Colon (tissue), 2 donors: ENCODE measurements at regions not wholly inside any gene's neighbourhood (a gene's known extent, or its start where the extent isn't known, plus 50 kb on each side); places are given as distances from the start of the nearest gene placed in this dataset.
"Not testable (repeated sequence)": the region's sequence is repeated elsewhere in the genome, so short reads cannot be mapped to it uniquely, and the experiment has no call there.

Experiments used
- FAIRE-seq: peaks from 2 replicates; lab custom pipeline; 2012; peaks lifted over from hg19 to GRCh38; lab: Jason Lieb, UNC
- donor health status: control.
- donor health status: control.

- FAIRE-seq: no peak
These were observed 93.7 kb upstream of the SIMC1 start for GRCh38 chr5:176144508-176144907.

- not testable (repeated sequence) for FAIRE-seq
These were observed 88.3 kb upstream of the SIMC1 start for GRCh38 chr5:176149948-176150347.

GRCh38 chr5:176151281-176151680, 86.9 kb upstream of the SIMC1 start:
- no peak for FAIRE-seq

- FAIRE-seq: no peak
These were observed 85.9 kb upstream of the SIMC1 start for GRCh38 chr5:176152191-176152929.

GRCh38 chr5:176152930-176153311, 85.3 kb upstream of the SIMC1 start:
- no peak for FAIRE-seq

- no peak for FAIRE-seq
These were observed 84.5 kb upstream of the SIMC1 start for GRCh38 chr5:176153741-176154140.

GRCh38 chr5:176154821-176155220, 83.4 kb upstream of the SIMC1 start:
- no peak for FAIRE-seq

GRCh38 chr5:176155922-176156359, 82.3 kb upstream of the SIMC1 start:
- FAIRE-seq: no peak

GRCh38 chr5:176157656-176158055, 80.6 kb upstream of the SIMC1 start:
- no peak for FAIRE-seq

GRCh38 chr5:176161431-176161830, 76.8 kb upstream of the SIMC1 start:
- FAIRE-seq: no peak

GRCh38 chr5:176162198-176162597, 76.0 kb upstream of the SIMC1 start:
- no peak for FAIRE-seq

GRCh38 chr5:176162888-176163287, 75.3 kb upstream of the SIMC1 start:
- FAIRE-seq: no peak

GRCh38 chr5:176166427-176166826, 71.8 kb upstream of the SIMC1 start:
- FAIRE-seq: no peak

- FAIRE-seq: no peak
These were observed 70.4 kb upstream of the SIMC1 start for GRCh38 chr5:176167800-176168199.

GRCh38 chr5:176169393-176170063, 68.7 kb upstream of the SIMC1 start:
- FAIRE-seq: no peak

- FAIRE-seq: no peak
These were observed 68.1 kb upstream of the SIMC1 start for GRCh38 chr5:176170084-176170483.

GRCh38 chr5:176171171-176171760, 67.0 kb upstream of the SIMC1 start:
- no peak for FAIRE-seq

- no peak for FAIRE-seq
These were observed 66.0 kb upstream of the SIMC1 start for GRCh38 chr5:176172246-176172645.

GRCh38 chr5:176173647-176174046, 64.6 kb upstream of the SIMC1 start:
- FAIRE-seq: no peak

- no peak for FAIRE-seq
These were observed 63.7 kb upstream of the SIMC1 start for GRCh38 chr5:176174345-176175025.

- FAIRE-seq: no peak
These were observed 62.9 kb upstream of the SIMC1 start for GRCh38 chr5:176175101-176175852.

- no peak for FAIRE-seq
These were observed 62.0 kb upstream of the SIMC1 start for GRCh38 chr5:176176231-176176630.
